ENCODE measurements at regions not wholly inside any gene's neighbourhood (a gene's known extent, or its start where the extent isn't known, plus 50 kb on each side); places are given as distances from the start of the nearest gene placed in this dataset.

GRCh38 chr9:26773056-26773455 is 119.5 kb downstream of the CAAP1 start:
- Histone ChIP-seq H3K4me3 (ENCODE audit: control insufficient read depth in 1 of 7, extremely low read depth in 1 of 7, insufficient read depth in 4 of 7, low read depth in 2 of 7, low read length in 6 of 7) (no peak overlapping the region), H3K36me3 (ENCODE audit: control insufficient read depth in 4 of 4, insufficient read depth in 4 of 4, low read length in 3 of 4) (no peaks in the 10 kb centered on the region), H3K4me1 (ENCODE audit: control extremely low read depth in 1 of 4, control insufficient read depth in 4 of 4, insufficient read depth in 4 of 4, low read length in 3 of 4) (no peaks in the 10 kb centered on the region), H3K27ac (ENCODE audit: insufficient read depth in 1 of 2, low read depth in 1 of 2, low read length in 2 of 2, poor library complexity in 1 of 2, severe bottlenecking in 2 of 2) (no peak overlapping the region), H3K9me3 (ENCODE audit: control extremely low read depth in 1 of 5, control insufficient read depth in 4 of 5, insufficient read depth in 2 of 5, low read depth in 1 of 5, low read length in 4 of 5) (no peaks in the 10 kb centered on the region), H3K27me3 (replicated peaks in 2 of 5; ENCODE audit: control insufficient read depth in 4 of 5, insufficient read depth in 5 of 5, low read length in 4 of 5) (no peaks in the 10 kb centered on the region)
- no peak for DNase-seq
- ChIA-PET POLR2A (no interaction called here), CTCF (no interaction called here)
- WGBS (ENCODE audit: insufficient coverage) = 100% methylated on average over 4 of the region's 4 CpGs

- 50% methylated on average over 2 of the region's 2 CpGs for WGBS (ENCODE audit: insufficient coverage)
- Histone ChIP-seq H3K27me3 (replicated peaks in 2 of 5; ENCODE audit: control insufficient read depth in 4 of 5, insufficient read depth in 5 of 5, low read length in 4 of 5) (no peaks in the 10 kb centered on the region), H3K36me3 (ENCODE audit: control insufficient read depth in 4 of 4, insufficient read depth in 4 of 4, low read length in 3 of 4) (no peaks in the 10 kb centered on the region), H3K9me3 (ENCODE audit: control extremely low read depth in 1 of 5, control insufficient read depth in 4 of 5, insufficient read depth in 2 of 5, low read depth in 1 of 5, low read length in 4 of 5) (no peaks in the 10 kb centered on the region), H3K4me1 (ENCODE audit: control extremely low read depth in 1 of 4, control insufficient read depth in 4 of 4, insufficient read depth in 4 of 4, low read length in 3 of 4) (no peaks in the 10 kb centered on the region), H3K4me3 (ENCODE audit: control insufficient read depth in 1 of 7, extremely low read depth in 1 of 7, insufficient read depth in 4 of 7, low read depth in 2 of 7, low read length in 6 of 7) (no peak overlapping the region), H3K27ac (ENCODE audit: insufficient read depth in 1 of 2, low read depth in 1 of 2, low read length in 2 of 2, poor library complexity in 1 of 2, severe bottlenecking in 2 of 2) (no peak overlapping the region)
- CTCF ChIA-PET = no interaction called here
- POLR2A ChIA-PET = no interaction called here
- DNase-seq = no peak
These were observed 121.8 kb downstream of the CAAP1 start for GRCh38 chr9:26770821-26771220.

GRCh38 chr9:26768145-26768544 is 124.5 kb downstream of the CAAP1 start:
- no peaks in the 10 kb centered on the region for H3K36me3 ChIP-seq (ENCODE audit: control insufficient read depth in 4 of 4, insufficient read depth in 4 of 4, low read length in 3 of 4)
- ChIA-PET POLR2A (no interaction called here), CTCF (no interaction called here)
- WGBS (ENCODE audit: insufficient coverage) = 100% methylated on average over 1 of the region's 2 CpGs
- H3K4me1 ChIP-seq (ENCODE audit: control extremely low read depth in 1 of 4, control insufficient read depth in 4 of 4, insufficient read depth in 4 of 4, low read length in 3 of 4) = no peaks in the 10 kb centered on the region
- DNase-seq = no peak
- H3K9me3 ChIP-seq (ENCODE audit: control extremely low read depth in 1 of 5, control insufficient read depth in 4 of 5, insufficient read depth in 2 of 5, low read depth in 1 of 5, low read length in 4 of 5) = no peaks in the 10 kb centered on the region
- no peaks in the 10 kb centered on the region for H3K27me3 ChIP-seq (replicated peaks in 2 of 5; ENCODE audit: control insufficient read depth in 4 of 5, insufficient read depth in 5 of 5, low read length in 4 of 5)
- H3K27ac ChIP-seq (ENCODE audit: insufficient read depth in 1 of 2, low read depth in 1 of 2, low read length in 2 of 2, poor library complexity in 1 of 2, severe bottlenecking in 2 of 2) = no peak overlapping the region
- no peak overlapping the region for H3K4me3 ChIP-seq (ENCODE audit: control insufficient read depth in 1 of 7, extremely low read depth in 1 of 7, insufficient read depth in 4 of 7, low read depth in 2 of 7, low read length in 6 of 7)

- H3K27me3 ChIP-seq (replicated peaks in 2 of 5; ENCODE audit: control insufficient read depth in 4 of 5, insufficient read depth in 5 of 5, low read length in 4 of 5) = peaks cover 0 to 2% (median 0%) of the 10 kb centered on the region in 5 experiments
- DNase-seq = no peak
- no CpG with 5 or more reads among the region's 2 CpGs for WGBS (ENCODE audit: insufficient coverage)
- no peaks in the 10 kb centered on the region for H3K4me1 ChIP-seq (ENCODE audit: control extremely low read depth in 1 of 4, control insufficient read depth in 4 of 4, insufficient read depth in 4 of 4, low read length in 3 of 4)
- H3K36me3 ChIP-seq (ENCODE audit: control insufficient read depth in 4 of 4, insufficient read depth in 4 of 4, low read length in 3 of 4) = no peaks in the 10 kb centered on the region
- H3K27ac ChIP-seq (ENCODE audit: insufficient read depth in 1 of 2, low read depth in 1 of 2, low read length in 2 of 2, poor library complexity in 1 of 2, severe bottlenecking in 2 of 2) = no peak overlapping the region
- H3K9me3 ChIP-seq (ENCODE audit: control extremely low read depth in 1 of 5, control insufficient read depth in 4 of 5, insufficient read depth in 2 of 5, low read depth in 1 of 5, low read length in 4 of 5) = no peaks in the 10 kb centered on the region
- ChIA-PET CTCF (no interaction called here), POLR2A (no interaction called here)
- H3K4me3 ChIP-seq (ENCODE audit: control insufficient read depth in 1 of 7, extremely low read depth in 1 of 7, insufficient read depth in 4 of 7, low read depth in 2 of 7, low read length in 6 of 7) = no peak overlapping the region
These were observed 131.9 kb downstream of the CAAP1 start for GRCh38 chr9:26760675-26761074.

GRCh38 chr9:26758655-26759054 is 133.9 kb downstream of the CAAP1 start:
- H3K27me3 ChIP-seq (replicated peaks in 2 of 5; ENCODE audit: control insufficient read depth in 4 of 5, insufficient read depth in 5 of 5, low read length in 4 of 5) = peaks cover 0 to 2% (median 0%) of the 10 kb centered on the region in 5 experiments
- H3K4me1 ChIP-seq (ENCODE audit: control extremely low read depth in 1 of 4, control insufficient read depth in 4 of 4, insufficient read depth in 4 of 4, low read length in 3 of 4) = no peaks in the 10 kb centered on the region
- no peak overlapping the region for H3K4me3 ChIP-seq (ENCODE audit: control insufficient read depth in 1 of 7, extremely low read depth in 1 of 7, insufficient read depth in 4 of 7, low read depth in 2 of 7, low read length in 6 of 7)
- H3K9me3 ChIP-seq (ENCODE audit: control extremely low read depth in 1 of 5, control insufficient read depth in 4 of 5, insufficient read depth in 2 of 5, low read depth in 1 of 5, low read length in 4 of 5) = no peaks in the 10 kb centered on the region
- no peaks in the 10 kb centered on the region for H3K36me3 ChIP-seq (ENCODE audit: control insufficient read depth in 4 of 4, insufficient read depth in 4 of 4, low read length in 3 of 4)
- POLR2A ChIA-PET = no interaction called here
- WGBS (ENCODE audit: insufficient coverage) = 94% methylated on average over 3 of the region's 6 CpGs
- DNase-seq = no peak
- no peak overlapping the region for H3K27ac ChIP-seq (ENCODE audit: insufficient read depth in 1 of 2, low read depth in 1 of 2, low read length in 2 of 2, poor library complexity in 1 of 2, severe bottlenecking in 2 of 2)
- CTCF ChIA-PET = no interaction called here

- WGBS (ENCODE audit: insufficient coverage) = 100% methylated on average over 2 of the region's 2 CpGs
- POLR2A ChIA-PET = no interaction called here
- DNase-seq = no peak
These were observed 135.7 kb downstream of the CAAP1 start for GRCh38 chr9:26756881-26757280.

GRCh38 chr9:26755476-26755875 is 137.1 kb downstream of the CAAP1 start:
- Histone ChIP-seq H3K27ac (ENCODE audit: insufficient read depth in 1 of 2, low read depth in 1 of 2, low read length in 2 of 2, poor library complexity in 1 of 2, severe bottlenecking in 2 of 2) (no peak overlapping the region), H3K27me3 (replicated peaks in 2 of 5; ENCODE audit: control insufficient read depth in 4 of 5, insufficient read depth in 5 of 5, low read length in 4 of 5) (no peaks in the 10 kb centered on the region), H3K9me3 (ENCODE audit: control extremely low read depth in 1 of 5, control insufficient read depth in 4 of 5, insufficient read depth in 2 of 5, low read depth in 1 of 5, low read length in 4 of 5) (no peaks in the 10 kb centered on the region), H3K4me1 (ENCODE audit: control extremely low read depth in 1 of 4, control insufficient read depth in 4 of 4, insufficient read depth in 4 of 4, low read length in 3 of 4) (no peaks in the 10 kb centered on the region), H3K36me3 (ENCODE audit: control insufficient read depth in 4 of 4, insufficient read depth in 4 of 4, low read length in 3 of 4) (no peaks in the 10 kb centered on the region), H3K4me3 (ENCODE audit: control insufficient read depth in 1 of 7, extremely low read depth in 1 of 7, insufficient read depth in 4 of 7, low read depth in 2 of 7, low read length in 6 of 7) (no peak overlapping the region)
- no peak for DNase-seq
- CTCF ChIA-PET = interaction anchor here (0.9 kb wide), 1 partner anchor 14 kb away, joined by 4 read pairs; no protein-coding TSS in a partner anchor
- 80% methylated on average over 1 of the region's 2 CpGs for WGBS (ENCODE audit: insufficient coverage)
- POLR2A ChIA-PET = no interaction called here

More at GRCh38 chr9:26756881-26757280, 135.7 kb downstream of the CAAP1 start:
- Histone ChIP-seq H3K27ac (ENCODE audit: insufficient read depth in 1 of 2, low read depth in 1 of 2, low read length in 2 of 2, poor library complexity in 1 of 2, severe bottlenecking in 2 of 2) (no peak overlapping the region), H3K36me3 (ENCODE audit: control insufficient read depth in 4 of 4, insufficient read depth in 4 of 4, low read length in 3 of 4) (no peaks in the 10 kb centered on the region), H3K27me3 (replicated peaks in 2 of 5; ENCODE audit: control insufficient read depth in 4 of 5, insufficient read depth in 5 of 5, low read length in 4 of 5) (no peaks in the 10 kb centered on the region), H3K4me1 (ENCODE audit: control extremely low read depth in 1 of 4, control insufficient read depth in 4 of 4, insufficient read depth in 4 of 4, low read length in 3 of 4) (no peaks in the 10 kb centered on the region), H3K4me3 (ENCODE audit: control insufficient read depth in 1 of 7, extremely low read depth in 1 of 7, insufficient read depth in 4 of 7, low read depth in 2 of 7, low read length in 6 of 7) (no peak overlapping the region), H3K9me3 (ENCODE audit: control extremely low read depth in 1 of 5, control insufficient read depth in 4 of 5, insufficient read depth in 2 of 5, low read depth in 1 of 5, low read length in 4 of 5) (no peaks in the 10 kb centered on the region)
- CTCF ChIA-PET = interaction anchor here (0.7 kb wide), 1 partner anchor 44 kb away, joined by 3 read pairs; no protein-coding TSS in a partner anchor

Data from common myeloid progenitor, CD34-positive (primary cell).